Gastroesophageal sphincter (tissue), 3 donors: ENCODE measurements at regions not wholly inside any gene's neighbourhood (a gene's known extent, or its start where the extent isn't known, plus 50 kb on each side); places are given as distances from the start of the nearest gene placed in this dataset.

Experiments
- EP300 ChIP-seq: sonication (generic); formaldehyde crosslinking; IDR thresholded peaks from one replicate; pipeline ENCODE4 v1.6.1; 2017; ENCODE audit warnings: antibody characterized with exemption, mild to moderate bottlenecking
- POLR2AphosphoS5 ChIP-seq: sonication (generic); formaldehyde crosslinking; IDR thresholded peaks from one replicate; pipeline ENCODE4 v1.6.1; 2017; ENCODE audit warnings: antibody characterized with exemption
- TF ChIP-seq, protein P1 (sequence below), 4 experiments: fragments of 200-600 bp in 2 of 4; fragments of 450-650 bp in 2 of 4; sonication (generic) in 1 of 4; IDR thresholded peaks; one replicate each; pipeline ENCODE4 v1.5.1; 2017 to 2019; ENCODE audit warnings: antibody characterized with exemption in 4 of 4, mild to moderate bottlenecking in 2 of 4, moderate library complexity in 2 of 4

- TF ChIP-seq POLR2AphosphoS5 (no peak), EP300 (no peak)
- TF ChIP-seq, protein P1, sequence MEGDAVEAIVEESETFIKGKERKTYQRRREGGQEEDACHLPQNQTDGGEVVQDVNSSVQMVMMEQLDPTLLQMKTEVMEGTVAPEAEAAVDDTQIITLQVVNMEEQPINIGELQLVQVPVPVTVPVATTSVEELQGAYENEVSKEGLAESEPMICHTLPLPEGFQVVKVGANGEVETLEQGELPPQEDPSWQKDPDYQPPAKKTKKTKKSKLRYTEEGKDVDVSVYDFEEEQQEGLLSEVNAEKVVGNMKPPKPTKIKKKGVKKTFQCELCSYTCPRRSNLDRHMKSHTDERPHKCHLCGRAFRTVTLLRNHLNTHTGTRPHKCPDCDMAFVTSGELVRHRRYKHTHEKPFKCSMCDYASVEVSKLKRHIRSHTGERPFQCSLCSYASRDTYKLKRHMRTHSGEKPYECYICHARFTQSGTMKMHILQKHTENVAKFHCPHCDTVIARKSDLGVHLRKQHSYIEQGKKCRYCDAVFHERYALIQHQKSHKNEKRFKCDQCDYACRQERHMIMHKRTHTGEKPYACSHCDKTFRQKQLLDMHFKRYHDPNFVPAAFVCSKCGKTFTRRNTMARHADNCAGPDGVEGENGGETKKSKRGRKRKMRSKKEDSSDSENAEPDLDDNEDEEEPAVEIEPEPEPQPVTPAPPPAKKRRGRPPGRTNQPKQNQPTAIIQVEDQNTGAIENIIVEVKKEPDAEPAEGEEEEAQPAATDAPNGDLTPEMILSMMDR (IDR thresholded peaks at IDR 0.05), result no peak
Measured at GRCh38 chr15:96177279-96177678, 153.2 kb upstream of the NR2F2 start.
